DND-41 (cell line): ENCODE measurements at regions not wholly inside any gene's neighbourhood (a gene's known extent, or its start where the extent isn't known, plus 50 kb on each side); places are given as distances from the start of the nearest gene placed in this dataset.

Experiments used
- EZH2 ChIP-seq: IDR thresholded peaks from 3 replicates; pipeline ENCODE4 v1.6.1; 2012; ENCODE audit warnings: borderline replicate concordance, low read depth, mild to moderate bottlenecking, moderate library complexity, low read length, inconsistent platforms; ENCODE audit not compliant: severe bottlenecking
- TF ChIP-seq, protein P1 (sequence below): IDR thresholded peaks from 2 replicates; pipeline ENCODE4 v1.5.1; 2012; ENCODE audit warnings: borderline replicate concordance, low read length, moderate library complexity, mild to moderate bottlenecking; ENCODE audit not compliant: poor library complexity, severe bottlenecking; ENCODE audit errors: extremely low read depth

DNA sequence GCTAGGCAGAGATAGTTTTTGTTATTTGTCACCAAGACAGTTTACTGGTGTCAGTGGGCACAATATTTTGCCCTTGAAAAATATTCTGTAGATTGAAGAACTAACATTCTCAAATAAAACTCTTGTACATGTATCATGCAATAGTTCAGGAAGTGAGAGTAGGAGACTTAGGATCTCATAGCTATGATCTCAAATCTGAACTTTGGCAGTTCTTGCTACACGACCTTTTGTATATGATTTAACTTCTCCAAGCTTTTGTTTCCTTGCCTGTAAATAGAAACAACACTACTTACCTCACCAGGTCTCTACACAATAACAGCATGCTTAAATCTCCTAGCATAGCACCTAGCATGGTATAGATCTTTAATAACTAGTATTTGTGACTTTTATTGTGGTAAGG lies 219.9 kb downstream of the ICOS start:
- TF ChIP-seq, protein P1, sequence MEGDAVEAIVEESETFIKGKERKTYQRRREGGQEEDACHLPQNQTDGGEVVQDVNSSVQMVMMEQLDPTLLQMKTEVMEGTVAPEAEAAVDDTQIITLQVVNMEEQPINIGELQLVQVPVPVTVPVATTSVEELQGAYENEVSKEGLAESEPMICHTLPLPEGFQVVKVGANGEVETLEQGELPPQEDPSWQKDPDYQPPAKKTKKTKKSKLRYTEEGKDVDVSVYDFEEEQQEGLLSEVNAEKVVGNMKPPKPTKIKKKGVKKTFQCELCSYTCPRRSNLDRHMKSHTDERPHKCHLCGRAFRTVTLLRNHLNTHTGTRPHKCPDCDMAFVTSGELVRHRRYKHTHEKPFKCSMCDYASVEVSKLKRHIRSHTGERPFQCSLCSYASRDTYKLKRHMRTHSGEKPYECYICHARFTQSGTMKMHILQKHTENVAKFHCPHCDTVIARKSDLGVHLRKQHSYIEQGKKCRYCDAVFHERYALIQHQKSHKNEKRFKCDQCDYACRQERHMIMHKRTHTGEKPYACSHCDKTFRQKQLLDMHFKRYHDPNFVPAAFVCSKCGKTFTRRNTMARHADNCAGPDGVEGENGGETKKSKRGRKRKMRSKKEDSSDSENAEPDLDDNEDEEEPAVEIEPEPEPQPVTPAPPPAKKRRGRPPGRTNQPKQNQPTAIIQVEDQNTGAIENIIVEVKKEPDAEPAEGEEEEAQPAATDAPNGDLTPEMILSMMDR = no peak
- no peak for TF ChIP-seq EZH2
